ENCODE measurements at regions not wholly inside any gene's neighbourhood (a gene's known extent, or its start where the extent isn't known, plus 50 kb on each side); places are given as distances from the start of the nearest gene placed in this dataset.
A peak's percentile ranks its signal among the peaks of the same experiment; 100 is the strongest.

DNA sequence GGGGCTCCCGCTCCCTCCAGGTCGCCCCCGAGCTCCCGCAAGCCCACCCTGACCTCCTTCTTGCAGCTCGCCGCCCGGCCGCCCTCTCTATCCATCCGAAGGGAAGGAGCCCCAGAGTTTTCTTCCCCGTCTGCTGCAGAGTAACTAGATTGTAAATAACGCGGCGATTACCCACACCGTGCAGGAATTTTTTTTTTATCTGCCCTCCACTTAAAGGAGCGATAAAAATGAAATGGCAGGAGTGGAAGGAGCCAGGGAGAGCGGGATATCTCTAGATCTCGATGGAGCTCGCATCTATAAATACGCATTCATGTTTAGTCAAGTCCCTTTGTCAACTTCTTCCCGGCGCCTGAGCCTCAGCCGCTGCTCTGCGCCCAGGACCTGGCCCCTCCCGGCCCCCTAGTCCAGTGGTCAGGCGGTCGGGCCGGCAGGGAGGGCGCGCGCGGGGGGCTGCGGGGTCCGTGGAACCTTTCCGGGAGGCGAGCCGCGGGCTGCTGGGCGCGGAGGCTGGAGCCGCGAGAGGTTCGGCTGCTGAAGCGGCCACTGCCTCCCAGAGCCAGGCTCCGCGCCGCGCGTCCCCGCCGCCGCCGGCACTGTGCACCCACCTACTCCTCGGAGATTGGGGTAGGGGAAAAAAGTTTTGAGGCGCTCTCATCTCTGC, 386.0 kb downstream of the BCAT1 start:
- H3K27me3 ChIP-seq = peaks cover 0 to 13% (median 0%) of the 10 kb centered on the region in 4 donors
- intact Hi-C loops (cut with DNase I) = no loop called here
- peaks cover 0 to 3% (median 0%) of the 10 kb centered on the region in 3 donors for H3K4me1 ChIP-seq
- ATAC-seq = peak; percentile 23 to 61 (median 52)
- H3K36me3 ChIP-seq = no peaks in the 10 kb centered on the region
- no peak for TF ChIP-seq CTCF (IDR thresholded peaks at IDR 0.05)
- no peaks in the 10 kb centered on the region for H3K9me3 ChIP-seq
- no peak for FAIRE-seq
- H3K27ac ChIP-seq = no peak overlapping the region
- peak in 3 of 6 donors; percentile 22 to 71 (median 60) for DNase-seq
- WGBS, 2 donors = 1% methylated on average over 45 to 54 of the region's 54 CpGs
- H3K4me3 ChIP-seq = peak overlapping the region; percentile 41 to 60 (median 50)

- DNase-seq = peak in 4 of 6 donors; percentile 32 to 75 (median 54)
- Histone ChIP-seq H3K4me3 (peak overlapping the region; percentile 41 to 60 (median 50)), H3K4me1 (peaks cover 0 to 3% (median 0%) of the 10 kb centered on the region in 3 donors), H3K27ac (peak overlapping the region in 2 of 4 donors; percentile 13 to 34), H3K36me3 (no peaks in the 10 kb centered on the region), H3K9me3 (no peaks in the 10 kb centered on the region), H3K27me3 (peaks cover 0 to 13% (median 0%) of the 10 kb centered on the region in 4 donors)
- intact Hi-C loops (cut with DNase I) = no loop called here
- WGBS, 2 donors = 0% methylated on average over 59 to 70 of the region's 76 CpGs
- peak; percentile 58 to 79 (median 72) for ATAC-seq
- no peak for FAIRE-seq
- no peak for TF ChIP-seq CTCF (IDR thresholded peaks at IDR 0.05)
Observed at GRCh38 chr12:24561882-24562770, 386.8 kb downstream of the BCAT1 start.

- DNase-seq = peak in 1 of 6 donors; percentile 16
- Histone ChIP-seq H3K27ac (peak overlapping the region in 2 of 4 donors; percentile 13 to 34), H3K27me3 (peaks cover 0 to 9% (median 0%) of the 10 kb centered on the region in 4 donors), H3K9me3 (no peaks in the 10 kb centered on the region), H3K4me1 (peaks cover 0 to 3% (median 0%) of the 10 kb centered on the region in 3 donors), H3K36me3 (no peaks in the 10 kb centered on the region), H3K4me3 (peak overlapping the region; percentile 41 to 60 (median 50))
- no peak for FAIRE-seq
- peak in 3 of 4 donors; percentile 21 to 40 (median 30) for ATAC-seq
- TF ChIP-seq CTCF (IDR thresholded peaks at IDR 0.05) = no peak
- intact Hi-C loops (cut with DNase I) = no loop called here
- WGBS, 2 donors = 0 to 1% methylated on average over 15 of the region's 15 CpGs
Observed at GRCh38 chr12:24561411-24561871, 387.5 kb downstream of the BCAT1 start.

GRCh38 chr12:24560831-24561271, 388.1 kb downstream of the BCAT1 start:
- H3K36me3 ChIP-seq = no peaks in the 10 kb centered on the region
- H3K4me1 ChIP-seq = peaks cover 0 to 3% (median 0%) of the 10 kb centered on the region in 3 donors
- TF ChIP-seq CTCF (IDR thresholded peaks at IDR 0.05) = no peak

More at GRCh38 chr12:24560831-24561271, 388.1 kb downstream of the BCAT1 start:
- no peak for FAIRE-seq
- peak in 1 of 4 donors; percentile 6 for ATAC-seq
- Histone ChIP-seq H3K27me3 (peaks cover 0 to 8% (median 0%) of the 10 kb centered on the region in 4 donors), H3K9me3 (no peaks in the 10 kb centered on the region), H3K27ac (no peak overlapping the region), H3K4me3 (peak overlapping the region in 1 of 4 donors; percentile 60)
- DNase-seq = no peak
- 13 to 19% methylated on average over 2 of the region's 2 CpGs for WGBS, 2 donors
- intact Hi-C loops (cut with DNase I) = no loop called here

Measured in pancreas (tissue), 10 donors.